Heart left ventricle (tissue), 13 donors: ENCODE measurements at regions not wholly inside any gene's neighbourhood (a gene's known extent, or its start where the extent isn't known, plus 50 kb on each side); places are given as distances from the start of the nearest gene placed in this dataset.

ENCODE experiments used
- POLR2A ChIP-seq, 2 donors: fragments of 450-650 bp; IDR thresholded peaks; one replicate each; pipeline ENCODE4 v1.6.1; 2017; ENCODE audit warnings: antibody characterized with exemption in 2 of 2, mild to moderate bottlenecking in 2 of 2, moderate library complexity in 2 of 2
- TF ChIP-seq, protein P1 (sequence below), 12 donors: fragments of 200-600 bp; sonication (generic) in 4 of 12; IDR thresholded peaks; one replicate each; pipeline versions ENCODE4 v1.5.0 to v1.8.0; 2018 to 2022; ENCODE audit warnings: antibody characterized with exemption in 12 of 12, mild to moderate bottlenecking in 5 of 12
- donor health status: ischemic (EF 13 %, LVEDD 7.1; RV severe dilation, severe dysfunction).
- donor health status: DM: no; HTN: yes; CAD: no.
- donor health status: DM: no; HTN: no; CAD: no.
- donor health status: ischemic (EF 25% LVEDD 6.9; RV normal size, moderate dysfunction).
- donor health status: ischemic (EF 25% LVEDD 5.7; RV mildly dilated, moderate dysfunction).
- donor health status: ischemic (EF 35%, LVEDD 5.7; RV mildly dilated, moderate dysfunction).
- donor health status: nonischemic (EF 11% LVEDD 7.7; RV severe dilation, severe dysfunction).
- donor health status: DM: yes; HTN: yes; CAD: no.
- donor health status: PGD.
- donor health status: ischemic (EF 29% LVEDD 5.4; RV normal size, mild dysfunction).
- donor health status: nonischemic (EF 23%, LVEDD 6.1; RV moderate dilation, normal function).

- TF ChIP-seq POLR2A (IDR thresholded peaks at IDR 0.05) = no peak
- TF ChIP-seq, protein P1, sequence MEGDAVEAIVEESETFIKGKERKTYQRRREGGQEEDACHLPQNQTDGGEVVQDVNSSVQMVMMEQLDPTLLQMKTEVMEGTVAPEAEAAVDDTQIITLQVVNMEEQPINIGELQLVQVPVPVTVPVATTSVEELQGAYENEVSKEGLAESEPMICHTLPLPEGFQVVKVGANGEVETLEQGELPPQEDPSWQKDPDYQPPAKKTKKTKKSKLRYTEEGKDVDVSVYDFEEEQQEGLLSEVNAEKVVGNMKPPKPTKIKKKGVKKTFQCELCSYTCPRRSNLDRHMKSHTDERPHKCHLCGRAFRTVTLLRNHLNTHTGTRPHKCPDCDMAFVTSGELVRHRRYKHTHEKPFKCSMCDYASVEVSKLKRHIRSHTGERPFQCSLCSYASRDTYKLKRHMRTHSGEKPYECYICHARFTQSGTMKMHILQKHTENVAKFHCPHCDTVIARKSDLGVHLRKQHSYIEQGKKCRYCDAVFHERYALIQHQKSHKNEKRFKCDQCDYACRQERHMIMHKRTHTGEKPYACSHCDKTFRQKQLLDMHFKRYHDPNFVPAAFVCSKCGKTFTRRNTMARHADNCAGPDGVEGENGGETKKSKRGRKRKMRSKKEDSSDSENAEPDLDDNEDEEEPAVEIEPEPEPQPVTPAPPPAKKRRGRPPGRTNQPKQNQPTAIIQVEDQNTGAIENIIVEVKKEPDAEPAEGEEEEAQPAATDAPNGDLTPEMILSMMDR (IDR thresholded peaks at IDR 0.05) = peak; percentile 22 to 63 (median 39)
Measured at GRCh38 chr11:28529540-28530410, 421.6 kb downstream of the METTL15 start.
